ENCODE measurements at regions not wholly inside any gene's neighbourhood (a gene's known extent, or its start where the extent isn't known, plus 50 kb on each side); places are given as distances from the start of the nearest gene placed in this dataset.

DNA sequence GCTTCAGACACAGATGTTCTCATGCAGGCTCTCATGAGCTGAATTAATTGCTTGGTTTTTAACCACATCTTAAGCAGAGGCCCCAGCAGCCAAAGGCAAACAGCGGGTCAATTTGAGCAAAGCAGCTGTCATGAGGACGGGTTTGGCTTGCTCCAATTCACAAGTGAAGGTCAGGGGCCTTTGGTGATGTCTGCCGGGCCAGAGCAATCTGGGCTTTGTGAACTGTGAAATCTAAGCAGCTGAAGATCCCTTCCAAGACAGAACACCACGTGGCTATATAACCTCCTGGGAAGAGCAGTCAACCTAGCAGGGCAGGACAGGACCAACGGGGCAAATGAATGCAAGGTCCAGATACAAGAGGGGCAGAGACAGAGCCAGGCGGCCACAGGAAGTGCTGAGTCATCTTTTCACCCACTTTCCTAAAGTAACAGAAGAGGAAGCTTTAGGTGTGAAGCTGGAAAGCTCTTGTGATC lies 187.3 kb upstream of the B3GAT1 start:
- no peak for TF ChIP-seq EZH2 (IDR thresholded peaks at IDR 0.05; ENCODE audit: borderline replicate concordance, insufficient read depth, low read depth, low read length, poor library complexity, severe bottlenecking)
- TF ChIP-seq, protein P1, sequence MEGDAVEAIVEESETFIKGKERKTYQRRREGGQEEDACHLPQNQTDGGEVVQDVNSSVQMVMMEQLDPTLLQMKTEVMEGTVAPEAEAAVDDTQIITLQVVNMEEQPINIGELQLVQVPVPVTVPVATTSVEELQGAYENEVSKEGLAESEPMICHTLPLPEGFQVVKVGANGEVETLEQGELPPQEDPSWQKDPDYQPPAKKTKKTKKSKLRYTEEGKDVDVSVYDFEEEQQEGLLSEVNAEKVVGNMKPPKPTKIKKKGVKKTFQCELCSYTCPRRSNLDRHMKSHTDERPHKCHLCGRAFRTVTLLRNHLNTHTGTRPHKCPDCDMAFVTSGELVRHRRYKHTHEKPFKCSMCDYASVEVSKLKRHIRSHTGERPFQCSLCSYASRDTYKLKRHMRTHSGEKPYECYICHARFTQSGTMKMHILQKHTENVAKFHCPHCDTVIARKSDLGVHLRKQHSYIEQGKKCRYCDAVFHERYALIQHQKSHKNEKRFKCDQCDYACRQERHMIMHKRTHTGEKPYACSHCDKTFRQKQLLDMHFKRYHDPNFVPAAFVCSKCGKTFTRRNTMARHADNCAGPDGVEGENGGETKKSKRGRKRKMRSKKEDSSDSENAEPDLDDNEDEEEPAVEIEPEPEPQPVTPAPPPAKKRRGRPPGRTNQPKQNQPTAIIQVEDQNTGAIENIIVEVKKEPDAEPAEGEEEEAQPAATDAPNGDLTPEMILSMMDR (IDR thresholded peaks at IDR 0.05) = no peak
